OCI-LY7 (cell line): ENCODE measurements at regions not wholly inside any gene's neighbourhood (a gene's known extent, or its start where the extent isn't known, plus 50 kb on each side); places are given as distances from the start of the nearest gene placed in this dataset.

Experiments
- CTCF ChIP-seq: fragments of 200-600 bp; sonication (generic); conservative IDR thresholded peaks from 2 replicates; pipeline ENCODE4 v1.5.1; 2014; ENCODE audit warnings: mild to moderate bottlenecking, antibody characterized with exemption, low read length, moderate library complexity, mixed read lengths
- EZH2phosphoT487 ChIP-seq: fragments of 200-600 bp; sonication (generic); IDR thresholded peaks from 2 replicates; pipeline ENCODE4 v1.6.1; 2018; ENCODE audit warnings: low read depth, borderline replicate concordance, mild to moderate bottlenecking, mixed run types, antibody characterized with exemption, low read length, moderate library complexity, mixed read lengths

- TF ChIP-seq CTCF: no peak
- TF ChIP-seq EZH2phosphoT487: no peak
Observed at GRCh38 chr7:76122516-76123239, 74.8 kb downstream of the MDH2 start.
